Vagina (tissue), 2 donors: ENCODE measurements at regions not wholly inside any gene's neighbourhood (a gene's known extent, or its start where the extent isn't known, plus 50 kb on each side); places are given as distances from the start of the nearest gene placed in this dataset.

Experiments
- DNase-seq, 2 donors: peaks; one replicate each; pipeline ENCODE4 v3.0.0-alpha.2; 2017; ENCODE audit errors: extremely low spot score in 2 of 2
- H3K27ac ChIP-seq: fragments of 200-600 bp; sonication (generic); one replicate; pipeline ENCODE4 v1.5.1; 2019
- H3K27me3 ChIP-seq: fragments of 200-600 bp; sonication (generic); one replicate; pipeline ENCODE4 v1.5.1; 2019
- H3K36me3 ChIP-seq, 2 donors: fragments of 200-600 bp; sonication (generic); one replicate each; pipeline ENCODE4 v1.5.1; 2017 to 2019
- H3K4me1 ChIP-seq: fragments of 200-600 bp; sonication (generic); one replicate; pipeline ENCODE4 v1.5.1; 2019
- H3K4me3 ChIP-seq, 2 donors: fragments of 200-600 bp; sonication (generic); 1 replicate in 1 of 2; 2 replicates in 1 of 2; pipeline ENCODE4 v1.5.1; 2016 to 2019
- H3K9me3 ChIP-seq: fragments of 200-600 bp; sonication (generic); one replicate; pipeline ENCODE4 v1.5.1; 2019
- POLR2A ChIP-seq, 2 donors: fragments of 450-650 bp; IDR thresholded peaks; one replicate each; pipeline ENCODE4 v1.6.1; 2017; ENCODE audit warnings: antibody characterized with exemption in 2 of 2, mild to moderate bottlenecking in 2 of 2, moderate library complexity in 2 of 2
- POLR2AphosphoS5 ChIP-seq, 2 donors: sonication (generic); formaldehyde crosslinking; IDR thresholded peaks; one replicate each; pipeline ENCODE4 v1.9.0; 2017; ENCODE audit warnings: antibody characterized with exemption in 2 of 2, mild to moderate bottlenecking in 2 of 2, low read depth in 1 of 2; ENCODE audit not compliant: insufficient read depth in 1 of 2
- intact Hi-C: fragments of 100-400 bp; cut with DNase I; formaldehyde crosslinking; loops from one replicate; pipeline ENCODE4 v1.15.1; 2023
- TF ChIP-seq, protein P1 (sequence below), 3 experiments: fragments of 450-650 bp in 2 of 3; fragments of 200-600 bp in 1 of 3; sonication (generic) in 1 of 3; IDR thresholded peaks; one replicate each; pipeline ENCODE4 v1.5.1; 2017 to 2019; ENCODE audit warnings: antibody characterized with exemption in 3 of 3, mild to moderate bottlenecking in 2 of 3, moderate library complexity in 2 of 3

DNA sequence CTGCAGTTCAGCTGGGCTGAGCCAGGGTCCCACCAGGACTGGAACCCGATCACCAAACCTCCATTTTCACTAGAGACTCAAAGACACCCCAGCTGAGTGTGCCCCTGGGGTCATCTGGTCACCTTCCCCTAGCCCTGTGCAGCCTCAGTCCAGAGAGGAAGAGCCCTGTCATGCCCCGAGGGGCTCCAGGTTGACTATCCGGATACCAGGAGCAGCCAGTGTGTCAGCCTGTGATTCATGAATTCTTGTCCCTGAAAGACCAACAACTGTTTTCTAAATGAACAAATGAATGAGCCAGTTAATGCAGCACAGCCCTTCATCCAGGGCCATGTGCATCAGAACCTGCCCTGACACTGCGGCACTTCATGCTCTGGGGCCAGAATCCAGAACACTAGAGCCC is 201.9 kb upstream of the TCERG1L start:
- no peak overlapping the region for H3K27ac ChIP-seq
- H3K4me1 ChIP-seq, result no peaks in the 10 kb centered on the region
- DNase-seq, result no peak
- H3K4me3 ChIP-seq, result no peak overlapping the region
- no peaks in the 10 kb centered on the region for H3K27me3 ChIP-seq
- TF ChIP-seq, protein P1, sequence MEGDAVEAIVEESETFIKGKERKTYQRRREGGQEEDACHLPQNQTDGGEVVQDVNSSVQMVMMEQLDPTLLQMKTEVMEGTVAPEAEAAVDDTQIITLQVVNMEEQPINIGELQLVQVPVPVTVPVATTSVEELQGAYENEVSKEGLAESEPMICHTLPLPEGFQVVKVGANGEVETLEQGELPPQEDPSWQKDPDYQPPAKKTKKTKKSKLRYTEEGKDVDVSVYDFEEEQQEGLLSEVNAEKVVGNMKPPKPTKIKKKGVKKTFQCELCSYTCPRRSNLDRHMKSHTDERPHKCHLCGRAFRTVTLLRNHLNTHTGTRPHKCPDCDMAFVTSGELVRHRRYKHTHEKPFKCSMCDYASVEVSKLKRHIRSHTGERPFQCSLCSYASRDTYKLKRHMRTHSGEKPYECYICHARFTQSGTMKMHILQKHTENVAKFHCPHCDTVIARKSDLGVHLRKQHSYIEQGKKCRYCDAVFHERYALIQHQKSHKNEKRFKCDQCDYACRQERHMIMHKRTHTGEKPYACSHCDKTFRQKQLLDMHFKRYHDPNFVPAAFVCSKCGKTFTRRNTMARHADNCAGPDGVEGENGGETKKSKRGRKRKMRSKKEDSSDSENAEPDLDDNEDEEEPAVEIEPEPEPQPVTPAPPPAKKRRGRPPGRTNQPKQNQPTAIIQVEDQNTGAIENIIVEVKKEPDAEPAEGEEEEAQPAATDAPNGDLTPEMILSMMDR (IDR thresholded peaks at IDR 0.05), result no peak
- TF ChIP-seq POLR2A (IDR thresholded peaks at IDR 0.05) (no peak), POLR2AphosphoS5 (IDR thresholded peaks at IDR 0.05; ENCODE audit: insufficient read depth in 1 of 2, low read depth in 1 of 2) (no peak)
- intact Hi-C loops, result no loop called here
- H3K9me3 ChIP-seq, result peaks cover 6% of the 10 kb centered on the region
- no peaks in the 10 kb centered on the region for H3K36me3 ChIP-seq

- Histone ChIP-seq H3K27me3 (no peaks in the 10 kb centered on the region), H3K4me1 (no peaks in the 10 kb centered on the region), H3K36me3 (no peaks in the 10 kb centered on the region), H3K9me3 (peaks cover 6% of the 10 kb centered on the region), H3K27ac (no peak overlapping the region), H3K4me3 (no peak overlapping the region)
- TF ChIP-seq POLR2AphosphoS5 (IDR thresholded peaks at IDR 0.05; ENCODE audit: insufficient read depth in 1 of 2, low read depth in 1 of 2) (no peak), POLR2A (IDR thresholded peaks at IDR 0.05) (no peak)
- TF ChIP-seq, protein P1 (IDR thresholded peaks at IDR 0.05), result no peak
- DNase-seq, result no peak
- intact Hi-C loops, result no loop called here
Measured at GRCh38 chr10:131513901-131514300, 202.4 kb upstream of the TCERG1L start.

DNA sequence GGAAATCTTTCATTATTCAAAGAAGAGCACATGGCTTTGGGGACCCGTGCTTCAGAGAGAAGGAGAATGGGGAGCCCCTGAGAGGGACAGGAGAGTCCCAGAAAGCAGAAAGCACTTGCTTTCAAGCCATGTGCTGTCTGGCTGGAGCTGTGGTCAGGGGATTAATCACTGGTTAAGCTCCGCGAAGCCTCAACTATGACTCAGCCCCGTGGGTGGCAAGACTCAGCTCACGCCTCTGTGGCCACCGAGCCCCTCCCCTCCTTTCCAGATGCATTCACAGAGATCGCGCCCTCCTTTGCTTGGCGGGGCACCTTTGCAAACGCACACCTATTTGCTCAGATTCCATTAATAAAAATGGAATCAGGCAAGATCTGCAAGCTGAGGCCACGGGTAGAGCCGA is 202.9 kb upstream of the TCERG1L start:
- Histone ChIP-seq H3K27me3 (no peaks in the 10 kb centered on the region), H3K27ac (no peak overlapping the region), H3K9me3 (peaks cover 6% of the 10 kb centered on the region), H3K36me3 (no peaks in the 10 kb centered on the region), H3K4me1 (no peaks in the 10 kb centered on the region), H3K4me3 (no peak overlapping the region)
- DNase-seq, result no peak
- intact Hi-C loops, result no loop called here
- TF ChIP-seq POLR2A (IDR thresholded peaks at IDR 0.05) (no peak), POLR2AphosphoS5 (IDR thresholded peaks at IDR 0.05; ENCODE audit: insufficient read depth in 1 of 2, low read depth in 1 of 2) (no peak)
- TF ChIP-seq, protein P1 (IDR thresholded peaks at IDR 0.05), result no peak

DNA sequence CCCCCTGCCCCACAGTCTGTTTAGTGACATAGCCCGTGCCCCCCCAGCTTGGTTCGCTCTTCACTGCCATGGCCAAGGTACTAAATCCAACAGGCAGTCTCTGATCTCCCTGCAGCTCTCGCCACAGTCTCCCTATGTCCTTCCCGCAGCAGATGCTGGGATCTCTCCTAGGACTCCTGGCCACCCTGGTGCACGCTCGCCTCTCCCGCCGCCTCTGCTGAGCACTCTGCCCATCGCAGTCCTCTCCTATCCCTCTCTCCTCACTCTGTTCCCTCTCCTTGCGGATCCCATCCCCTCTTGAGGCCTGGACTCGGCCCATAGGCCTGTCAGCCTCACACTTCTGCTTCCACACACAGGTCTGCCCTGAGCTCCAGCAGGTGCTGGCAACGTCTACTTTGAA is 204.8 kb upstream of the TCERG1L start:
- Histone ChIP-seq H3K27me3 (no peaks in the 10 kb centered on the region), H3K9me3 (peaks cover 6% of the 10 kb centered on the region), H3K27ac (no peak overlapping the region), H3K4me3 (no peak overlapping the region), H3K36me3 (no peaks in the 10 kb centered on the region), H3K4me1 (no peaks in the 10 kb centered on the region)
- DNase-seq, result no peak
- TF ChIP-seq POLR2A (IDR thresholded peaks at IDR 0.05) (no peak), POLR2AphosphoS5 (IDR thresholded peaks at IDR 0.05; ENCODE audit: insufficient read depth in 1 of 2, low read depth in 1 of 2) (no peak)
- TF ChIP-seq, protein P1 (IDR thresholded peaks at IDR 0.05), result no peak
- intact Hi-C loops, result no loop called here

- no peaks in the 10 kb centered on the region for H3K9me3 ChIP-seq
- H3K27ac ChIP-seq, result no peak overlapping the region
- TF ChIP-seq, protein P1 (IDR thresholded peaks at IDR 0.05), result no peak
- TF ChIP-seq POLR2A (IDR thresholded peaks at IDR 0.05) (no peak), POLR2AphosphoS5 (IDR thresholded peaks at IDR 0.05; ENCODE audit: insufficient read depth in 1 of 2, low read depth in 1 of 2) (no peak)
- H3K27me3 ChIP-seq, result no peaks in the 10 kb centered on the region
- DNase-seq, result no peak
- no peak overlapping the region for H3K4me3 ChIP-seq
- no peaks in the 10 kb centered on the region for H3K36me3 ChIP-seq
- no peaks in the 10 kb centered on the region for H3K4me1 ChIP-seq
- intact Hi-C loops, result no loop called here
Measured at GRCh38 chr10:131517781-131518180, 206.3 kb upstream of the TCERG1L start.
